IMR-90 (cell line): ENCODE measurements at regions not wholly inside any gene's neighbourhood (a gene's known extent, or its start where the extent isn't known, plus 50 kb on each side); places are given as distances from the start of the nearest gene placed in this dataset.

Experiments used
- ATAC-seq: fragments of 200-7000 bp; cut with Tn5 transposase; 2 replicates; pipeline ENCODE4 v1.9.1; 2020; ENCODE audit warnings: low read depth, mild to moderate bottlenecking, moderate library complexity
- BruUV-seq: library from RNA; stranded (reverse); fragments of 400-500 nt; replicated peaks from 2 replicates; lab custom pipeline; 2021; lab: Mats Ljungman, UMichigan
- CTCF ChIA-PET: fragments of 300-600 bp; formaldehyde crosslinking; extraction: SDS; loops from one replicate; lab custom pipeline; 2021; ENCODE audit warnings: antibody characterized with exemption; lab: Yijun Ruan, JAX
- POLR2A ChIA-PET: fragments of 300-600 bp; sonication (Branson Sonifier 250); formaldehyde crosslinking; loops from one replicate; lab custom pipeline; 2022; ENCODE audit warnings: antibody characterized with exemption; ENCODE audit not compliant: unreplicated experiment; lab: Charles Lee
- DNase-seq: peaks from one replicate; pipeline ENCODE4 v3.0.0; 2013
- H2AFZ ChIP-seq: replicated peaks from 2 replicates; pipeline ENCODE3; 2013; ENCODE audit warnings: low read length, mild to moderate bottlenecking; ENCODE audit not compliant: poor library complexity
- H2AK5ac ChIP-seq: 2 replicates; pipeline ENCODE4 v1.6.1; 2013; ENCODE audit warnings: low read depth, low read length, inconsistent platforms
- H2AK9ac ChIP-seq: replicated peaks from 2 replicates; pipeline ENCODE3; 2013; ENCODE audit warnings: mild to moderate bottlenecking, low read depth, low read length, moderate library complexity; ENCODE audit not compliant: poor library complexity
- H2BK120ac ChIP-seq: 2 replicates; pipeline ENCODE4 v1.6.1; 2013; ENCODE audit warnings: low read depth, low read length, inconsistent platforms
- H2BK15ac ChIP-seq: 3 replicates; pipeline ENCODE4 v1.6.1; 2013; ENCODE audit warnings: low read depth, low read length, inconsistent platforms
- H2BK20ac ChIP-seq: 2 replicates; pipeline ENCODE4 v1.6.1; 2013; ENCODE audit warnings: low read depth, mild to moderate bottlenecking, inconsistent platforms, low read length, moderate library complexity
- H2BK5ac ChIP-seq: 2 replicates; pipeline ENCODE4 v1.6.1; 2013; ENCODE audit warnings: mild to moderate bottlenecking, low read depth, low read length, inconsistent platforms; ENCODE audit not compliant: poor library complexity, severe bottlenecking
- H3K14ac ChIP-seq: replicated peaks from 2 replicates; pipeline ENCODE4 v1.6.1; 2013; ENCODE audit warnings: low read depth, low read length, inconsistent platforms
- H3K18ac ChIP-seq: 2 replicates; pipeline ENCODE4 v1.6.1; 2013; ENCODE audit warnings: low read depth, low read length, control low read depth
- H3K23ac ChIP-seq: 2 replicates; pipeline ENCODE4 v1.6.1; 2013; ENCODE audit warnings: low read depth, low read length, inconsistent platforms
- H3K27ac ChIP-seq: 2 replicates; pipeline ENCODE4 v1.5.1; 2013; ENCODE audit warnings: mild to moderate bottlenecking, control low read depth, low read length; ENCODE audit not compliant: insufficient read depth
- H3K27me3 ChIP-seq: 2 replicates; pipeline ENCODE4 v1.6.1; 2013; ENCODE audit warnings: low read length; ENCODE audit not compliant: control insufficient read depth, insufficient read depth
- H3K36me3 ChIP-seq: 2 replicates; pipeline ENCODE4 v1.6.1; 2013; ENCODE audit warnings: low read length, mixed read lengths; ENCODE audit not compliant: control insufficient read depth, insufficient read depth
- H3K4ac ChIP-seq: 2 replicates; pipeline ENCODE4 v1.6.1; 2013; ENCODE audit warnings: low read depth, low read length, inconsistent platforms
- H3K4me1 ChIP-seq: 2 replicates; pipeline ENCODE4 v1.6.1; 2013; ENCODE audit warnings: low read length, mixed read lengths; ENCODE audit not compliant: control insufficient read depth, insufficient read depth
- H3K4me2 ChIP-seq: 2 replicates; pipeline ENCODE4 v1.6.1; 2013; ENCODE audit warnings: low read depth, mild to moderate bottlenecking, control low read depth, low read length, moderate library complexity
- H3K4me3 ChIP-seq: 2 replicates; pipeline ENCODE4 v1.5.1; 2013; ENCODE audit warnings: low read depth, mild to moderate bottlenecking, control low read depth, low read length, moderate library complexity; ENCODE audit not compliant: insufficient read depth
- H3K56ac ChIP-seq: 2 replicates; pipeline ENCODE4 v1.6.1; 2013; ENCODE audit warnings: low read length, inconsistent platforms; ENCODE audit not compliant: insufficient read depth; ENCODE audit errors: extremely low read depth
- H3K79me1 ChIP-seq, 2 experiments: 2 replicates each; pipeline ENCODE4 v1.6.1; 2013; ENCODE audit warnings: low read length in 2 of 2, inconsistent platforms in 1 of 2, low read depth in 1 of 2
- H3K9ac ChIP-seq: 2 replicates; pipeline ENCODE4 v1.6.1; 2013; ENCODE audit warnings: low read depth, low read length, control low read depth
- H3K9me1 ChIP-seq: 2 replicates; pipeline ENCODE4 v1.6.1; 2013; ENCODE audit warnings: low read length, inconsistent platforms; ENCODE audit not compliant: insufficient read depth
- H3K9me3 ChIP-seq: 2 replicates; pipeline ENCODE4 v1.6.1; 2013; ENCODE audit warnings: low read length; ENCODE audit not compliant: control insufficient read depth, insufficient read depth
- H4K20me1 ChIP-seq: 2 replicates; pipeline ENCODE4 v1.6.1; 2013; ENCODE audit warnings: low read length, inconsistent platforms; ENCODE audit not compliant: insufficient read depth
- H4K5ac ChIP-seq: 2 replicates; pipeline ENCODE4 v1.6.1; 2013; ENCODE audit warnings: mild to moderate bottlenecking, low read depth, low read length, control low read depth
- H4K8ac ChIP-seq, 2 experiments: 2 replicates each; pipeline ENCODE4 v1.6.1; 2013; ENCODE audit warnings: low read depth in 2 of 2, low read length in 2 of 2, control low read depth in 1 of 2, inconsistent platforms in 1 of 2
- H4K91ac ChIP-seq: 2 replicates; pipeline ENCODE4 v1.6.1; 2013; ENCODE audit warnings: low read depth, low read length, inconsistent platforms; ENCODE audit not compliant: insufficient read depth
- BHLHE40 ChIP-seq: fragments of 150-350 bp; IDR thresholded peaks from 2 replicates; pipeline ENCODE4 v1.6.1; 2016; ENCODE audit warnings: mild to moderate bottlenecking, low read depth, low read length
- CEBPB ChIP-seq: IDR thresholded peaks from 2 replicates; pipeline ENCODE4 v1.6.1; 2012; ENCODE audit warnings: low read depth, low read length, improper control_type of control experiment
- CTCF ChIP-seq: conservative IDR thresholded peaks from 2 replicates; pipeline ENCODE4 v1.5.1; 2012; ENCODE audit warnings: mild to moderate bottlenecking, low read depth, low read length, improper control_type of control experiment
- FOS ChIP-seq: fragments of 150-350 bp; IDR thresholded peaks from 2 replicates; pipeline ENCODE4 v1.6.1; 2016; ENCODE audit warnings: low read depth, low read length
- MXI1 ChIP-seq: IDR thresholded peaks from 2 replicates; pipeline ENCODE4 v1.6.1; 2012; ENCODE audit warnings: low read depth, mild to moderate bottlenecking, low read length, moderate library complexity, borderline replicate concordance
- NFE2L2 ChIP-seq: fragments of 150-350 bp; IDR thresholded peaks from 2 replicates; pipeline ENCODE4 v1.6.1; 2016; ENCODE audit warnings: low read depth, mild to moderate bottlenecking, low read length
- RCOR1 ChIP-seq: IDR thresholded peaks from 2 replicates; pipeline ENCODE4 v1.6.1; 2012; ENCODE audit warnings: mild to moderate bottlenecking, low read length, improper control_type of control experiment; ENCODE audit not compliant: insufficient replicate concordance
- SMC3 ChIP-seq: fragments of 150-350 bp; IDR thresholded peaks from 2 replicates; pipeline ENCODE4 v1.6.1; 2016; ENCODE audit warnings: low read depth, mild to moderate bottlenecking, antibody characterized with exemption, low read length, moderate library complexity
- WGBS, 2 experiments: methylation state at CpG; one replicate each; pipeline versions ENCODE4 v1.1.5 to v1.1.7; 2013; ENCODE audit warnings: missing lambda C conversion rate in 2 of 2; ENCODE audit not compliant: insufficient read length in 1 of 2; ENCODE audit errors: extremely low coverage in 2 of 2; 5-methylcytosine and 5-hydroxymethylcytosine counted together
- dilution Hi-C: fragments of 300-500 bp; cut with HindIII; formaldehyde crosslinking; loops from one replicate; pipeline ENCODE4 v1.14.3; 2018; ENCODE audit warnings: low sequenced_read_pairs; ENCODE audit not compliant: unreplicated experiment
- in situ Hi-C: fragments of 300-500 bp; cut with MboI; formaldehyde crosslinking; loops from 3 replicates; pipeline ENCODE4 v1.14.3; 2019; ENCODE audit warnings: low sequenced_read_pairs, inconsistent platforms, mixed read lengths
- intact Hi-C: fragments of 100-400 bp; cut with micrococcal nuclease; formaldehyde crosslinking; loops from 2 replicates; pipeline ENCODE4 v1.10.0; 2022

DNA sequence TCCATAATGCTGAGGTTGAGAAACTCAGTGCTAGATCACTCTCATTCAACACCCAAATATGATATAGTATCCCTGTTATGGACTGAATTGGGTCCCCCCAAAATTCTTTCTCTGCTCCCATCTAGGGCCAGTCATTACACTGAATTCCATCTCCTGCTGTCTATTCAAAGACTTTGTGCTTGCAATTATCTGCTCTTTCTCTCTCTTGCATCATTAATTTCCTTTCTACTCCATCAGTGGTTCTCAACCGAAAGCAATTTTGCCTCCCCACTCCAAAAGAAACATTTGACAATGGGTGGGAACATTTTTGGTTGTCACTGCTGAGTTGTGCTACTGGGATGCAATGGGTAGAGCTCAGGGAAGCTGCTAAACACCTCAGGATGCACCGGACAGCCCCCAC is 271.5 kb upstream of the CDYL start:
- H3K79me1 ChIP-seq: no peaks in the 10 kb centered on the region
- H3K4me1 ChIP-seq: no peaks in the 10 kb centered on the region; the same call in 1 of the 2 replicates
- ChIA-PET POLR2A (no interaction called here), CTCF (no interaction called here)
- H3K27ac ChIP-seq: no peak overlapping the region
- no peak overlapping the region for H2BK120ac ChIP-seq
- no CpG with 5 or more reads among the region's 2 CpGs for WGBS, 2 experiments
- no peak overlapping the region for H3K9ac ChIP-seq
- H3K18ac ChIP-seq: no peak overlapping the region
- H4K8ac ChIP-seq: no peak overlapping the region
- no peak overlapping the region for H4K5ac ChIP-seq
- no peak overlapping the region for H2BK15ac ChIP-seq
- H3K14ac ChIP-seq: no peak overlapping the region
- H3K23ac ChIP-seq: no peak overlapping the region
- H4K91ac ChIP-seq: no peak overlapping the region
- no peak for DNase-seq
- H3K27me3 ChIP-seq: peaks cover 3% of the 10 kb centered on the region
- no peak overlapping the region for H3K4me2 ChIP-seq
- H2BK20ac ChIP-seq: no peak overlapping the region
- intact Hi-C loops: no loop called here
- H2AK9ac ChIP-seq: no peak overlapping the region
- H3K9me3 ChIP-seq: no peaks in the 10 kb centered on the region
- no peak for TF ChIP-seq MXI1
- no peak for TF ChIP-seq SMC3
- TF ChIP-seq CTCF: no peak
- no peak for TF ChIP-seq FOS
- TF ChIP-seq CEBPB: no peak
- TF ChIP-seq NFE2L2: no peak
- TF ChIP-seq RCOR1: no peak
- no peak for TF ChIP-seq BHLHE40
- H2AFZ ChIP-seq: no peak overlapping the region
- H4K20me1 ChIP-seq: no peaks in the 10 kb centered on the region
- H2BK5ac ChIP-seq: no peak overlapping the region
- no peak overlapping the region for H2AK5ac ChIP-seq
- dilution Hi-C loops: no loop called here
- in situ Hi-C loops: no loop called here
- no peak overlapping the region for H3K4me3 ChIP-seq
- no peak for ATAC-seq
- BruUV-seq: no TSS peak
- H3K56ac ChIP-seq: no peak overlapping the region
- H3K4ac ChIP-seq: no peak overlapping the region
- H3K36me3 ChIP-seq: no peaks in the 10 kb centered on the region
- H3K9me1 ChIP-seq: no peaks in the 10 kb centered on the region
